Lower lobe of right lung (tissue), 2 donors: ENCODE measurements at regions not wholly inside any gene's neighbourhood (a gene's known extent, or its start where the extent isn't known, plus 50 kb on each side); places are given as distances from the start of the nearest gene placed in this dataset.

Experiments
- ATAC-seq, 2 donors: fragments of 200-7000 bp; cut with Tn5 transposase; one replicate each; pipeline ENCODE4 v1.9.1; 2020 to 2022; ENCODE audit warnings: mild to moderate bottlenecking in 2 of 2, moderate library complexity in 2 of 2
- DNase-seq: peaks from one replicate; pipeline ENCODE4 v3.0.0-alpha.2; 2020
- H3K27ac ChIP-seq: fragments of 200-600 bp; one replicate; pipeline ENCODE4 v1.8.0; 2022
- H3K27me3 ChIP-seq: fragments of 200-600 bp; one replicate; pipeline ENCODE4 v1.8.0; 2022; ENCODE audit warnings: low read depth
- H3K36me3 ChIP-seq: fragments of 200-600 bp; one replicate; pipeline ENCODE4 v1.8.0; 2022; ENCODE audit warnings: mild to moderate bottlenecking
- H3K4me1 ChIP-seq: fragments of 200-600 bp; one replicate; pipeline ENCODE4 v1.8.0; 2022
- H3K4me3 ChIP-seq: fragments of 200-600 bp; one replicate; pipeline ENCODE4 v1.8.0; 2022; ENCODE audit warnings: mild to moderate bottlenecking
- H3K9me3 ChIP-seq: fragments of 200-600 bp; one replicate; pipeline ENCODE4 v1.8.0; 2022
- CTCF ChIP-seq: fragments of 200-600 bp; IDR thresholded peaks from one replicate; pipeline ENCODE4 v1.8.0; 2022; ENCODE audit warnings: antibody characterized with exemption, mild to moderate bottlenecking
- intact Hi-C: fragments of 100-400 bp; cut with DNase I; formaldehyde crosslinking; loops from one replicate; pipeline ENCODE4 v1.11.0; 2022
- donor health status: DM: no; HTN: yes; CAD: no; lungs with severe emphysema.

GRCh38 chr12:28088566-28089272, 101.5 kb upstream of the CCDC91 start:
- Histone ChIP-seq H3K27ac (no peak overlapping the region), H3K9me3 (no peaks in the 10 kb centered on the region), H3K36me3 (no peaks in the 10 kb centered on the region), H3K27me3 (no peaks in the 10 kb centered on the region), H3K4me1 (no peaks in the 10 kb centered on the region), H3K4me3 (no peak overlapping the region)
- intact Hi-C loops, result no loop called here
- ATAC-seq, result no peak
- no peak for DNase-seq
- no peak for TF ChIP-seq CTCF

- H3K27me3 ChIP-seq, result no peaks in the 10 kb centered on the region
- H3K4me1 ChIP-seq, result no peaks in the 10 kb centered on the region
- no peaks in the 10 kb centered on the region for H3K36me3 ChIP-seq
- no peak for DNase-seq
- TF ChIP-seq CTCF, result no peak
- no peaks in the 10 kb centered on the region for H3K9me3 ChIP-seq
- no peak overlapping the region for H3K27ac ChIP-seq
- no peak for ATAC-seq
- intact Hi-C loops, result no loop called here
- no peak overlapping the region for H3K4me3 ChIP-seq
Observed at GRCh38 chr12:28089338-28089737, 100.9 kb upstream of the CCDC91 start.

DNA sequence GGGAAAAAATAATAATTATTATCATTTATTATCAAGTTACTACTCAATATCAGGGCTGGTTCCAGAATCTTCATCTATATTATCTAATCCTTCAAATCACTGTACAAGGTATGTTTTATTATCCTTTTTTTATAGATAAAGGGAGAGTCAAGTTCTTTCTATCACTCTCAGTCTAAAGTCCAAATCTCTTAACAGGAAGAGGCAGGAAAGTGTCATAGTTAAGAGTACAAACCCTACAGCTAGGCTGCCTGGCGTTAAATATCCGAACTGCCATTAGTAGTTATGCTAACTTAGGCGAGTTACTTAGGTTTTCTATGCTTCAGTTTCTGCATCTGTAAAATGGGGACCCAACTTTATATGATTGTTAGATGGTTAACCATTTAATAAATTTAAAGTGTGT, 99.4 kb upstream of the CCDC91 start:
- Histone ChIP-seq H3K36me3 (no peaks in the 10 kb centered on the region), H3K4me3 (no peak overlapping the region), H3K9me3 (no peaks in the 10 kb centered on the region), H3K4me1 (no peaks in the 10 kb centered on the region), H3K27me3 (no peaks in the 10 kb centered on the region), H3K27ac (no peak overlapping the region)
- TF ChIP-seq CTCF, result no peak
- ATAC-seq (no peak), DNase-seq (no peak)
- intact Hi-C loops, result no loop called here

GRCh38 chr12:28092396-28092795, 97.9 kb upstream of the CCDC91 start:
- no peak overlapping the region for H3K27ac ChIP-seq
- no peaks in the 10 kb centered on the region for H3K4me1 ChIP-seq
- H3K9me3 ChIP-seq, result no peaks in the 10 kb centered on the region
- no peaks in the 10 kb centered on the region for H3K27me3 ChIP-seq
- no peak for DNase-seq
- TF ChIP-seq CTCF, result no peak
- intact Hi-C loops, result no loop called here
- no peaks in the 10 kb centered on the region for H3K36me3 ChIP-seq
- ATAC-seq, result no peak
- H3K4me3 ChIP-seq, result no peak overlapping the region

DNA sequence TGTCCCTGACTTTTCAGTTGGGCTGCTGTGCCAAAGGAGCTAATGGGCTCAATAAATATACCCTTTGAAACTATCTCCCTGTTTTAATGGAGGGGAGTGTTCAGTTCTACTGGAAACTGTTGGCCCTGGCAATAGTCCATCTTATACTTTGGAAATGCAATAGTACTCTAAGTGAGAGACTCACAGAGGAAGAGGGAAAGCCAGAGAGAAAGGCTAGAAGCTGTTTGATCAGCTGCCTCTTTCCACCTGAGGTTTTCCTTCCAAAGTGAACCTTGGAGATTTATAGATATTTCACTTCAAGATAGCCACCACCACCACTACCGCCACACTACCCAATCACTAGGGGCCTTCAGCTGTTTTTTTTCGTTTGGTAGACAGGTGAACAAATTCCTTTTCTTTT, 93.6 kb upstream of the CCDC91 start:
- H3K4me1 ChIP-seq, result no peaks in the 10 kb centered on the region
- TF ChIP-seq CTCF, result no peak
- no peaks in the 10 kb centered on the region for H3K36me3 ChIP-seq
- no peaks in the 10 kb centered on the region for H3K27me3 ChIP-seq
- no peak overlapping the region for H3K4me3 ChIP-seq
- H3K27ac ChIP-seq, result no peak overlapping the region
- intact Hi-C loops, result no loop called here
- no peaks in the 10 kb centered on the region for H3K9me3 ChIP-seq
- DNase-seq (no peak), ATAC-seq (no peak)
